Adipose tissue (tissue), 3 donors: ENCODE measurements at regions not wholly inside any gene's neighbourhood (a gene's known extent, or its start where the extent isn't known, plus 50 kb on each side); places are given as distances from the start of the nearest gene placed in this dataset.

Experiments used
- H3K27ac ChIP-seq: one replicate; pipeline ENCODE4 v1.5.1; 2013; ENCODE audit warnings: low read depth, low read length
- WGBS, 3 donors: extraction: QIAGEN DNeasy Blood & Tissue Kit; methylation state at CpG; one replicate each; pipeline ENCODE4 v1.1.7; 2013; 5-methylcytosine and 5-hydroxymethylcytosine counted together
- donor health status: healthy with polysubstance abuse.
- donor health status: Bipolar disorder and iron deficiency.
- donor health status: healthy.

DNA sequence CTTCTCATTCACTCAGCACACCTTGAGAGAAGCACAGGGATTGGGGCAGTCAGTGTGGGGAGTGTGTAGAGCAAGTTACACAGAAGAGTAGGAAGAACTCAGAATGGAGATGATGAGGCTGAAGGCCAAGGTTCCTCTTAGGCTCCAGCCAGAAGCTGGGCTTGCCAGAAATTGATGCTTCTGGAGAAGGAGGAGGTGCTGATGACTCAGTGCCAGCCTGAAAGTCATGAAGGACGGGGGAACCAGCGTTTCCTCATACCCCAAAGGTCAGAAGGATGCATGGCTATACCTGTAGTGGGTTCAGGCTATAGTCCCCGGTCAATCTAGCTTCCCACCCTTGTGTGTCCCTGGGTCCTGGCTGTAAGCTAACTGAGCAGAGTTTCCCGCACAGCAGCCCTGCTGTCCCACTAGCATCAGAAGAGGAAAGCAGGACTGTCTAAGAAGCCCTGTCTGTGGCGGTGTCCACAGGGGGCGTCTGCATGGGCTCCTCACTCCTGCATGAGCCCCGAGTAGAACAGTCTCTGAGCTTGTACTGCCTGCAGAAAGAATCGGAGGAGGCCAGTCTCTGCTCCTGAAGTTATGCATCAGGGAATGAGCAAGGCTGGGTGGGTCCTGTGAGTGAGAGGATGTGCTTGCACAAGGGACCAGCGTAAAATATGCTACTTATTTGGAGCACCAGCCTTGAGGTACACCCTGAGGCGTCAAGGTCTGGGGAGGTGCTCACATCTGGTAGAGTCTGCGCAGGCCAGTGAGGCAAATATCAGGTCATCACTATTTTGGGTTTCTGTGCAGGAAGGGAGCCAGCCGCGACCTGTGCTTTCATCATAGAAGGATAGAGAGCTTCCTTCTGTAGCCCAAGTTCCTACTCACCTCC lies 148.5 kb downstream of the MRPL14 start:
- 78 to 90% (median 82%) methylated on average over 13 of the region's 13 CpGs for WGBS, 3 donors

GRCh38 chr6:43977404-43978111 lies 149.7 kb downstream of the MRPL14 start:
- H3K27ac ChIP-seq, result no peak overlapping the region
- 61 to 77% (median 62%) methylated on average over 10 of the region's 10 CpGs for WGBS, 3 donors

More for the DNA sequence above, 148.5 kb downstream of the MRPL14 start:
- H3K27ac ChIP-seq, result no peak overlapping the region

- WGBS, 3 donors, result 76 to 81% (median 79%) methylated on average over 5 of the region's 5 CpGs
- no peak overlapping the region for H3K27ac ChIP-seq
These were observed 150.4 kb downstream of the MRPL14 start for GRCh38 chr6:43976706-43977403.

- 60 to 93% (median 87%) methylated on average over 3 of the region's 3 CpGs for WGBS, 3 donors
- no peak overlapping the region for H3K27ac ChIP-seq
These were observed 152.5 kb downstream of the MRPL14 start for GRCh38 chr6:43974643-43975230.

DNA sequence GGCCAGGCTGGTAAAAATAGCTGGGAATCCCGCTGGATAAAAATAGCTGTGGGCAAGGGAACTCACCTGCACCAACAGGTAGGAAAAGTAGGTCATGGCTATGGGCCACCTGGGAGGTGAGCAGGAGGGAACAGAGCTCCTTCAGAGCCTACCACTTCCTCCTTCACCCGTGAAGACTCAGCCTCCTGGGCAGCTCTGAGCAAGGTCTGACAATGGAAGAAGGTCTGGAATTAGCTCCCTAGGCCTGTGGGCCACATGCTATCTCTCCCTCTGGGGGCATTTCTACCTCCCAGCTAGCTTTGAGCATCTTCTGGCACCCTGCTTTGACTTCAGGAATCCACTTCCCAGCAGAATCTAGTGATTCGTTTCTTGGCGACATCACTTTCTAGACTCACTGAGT lies 153.9 kb downstream of the MRPL14 start:
- no peak overlapping the region for H3K27ac ChIP-seq
- 20 to 71% (median 66%) methylated on average over 4 of the region's 4 CpGs for WGBS, 3 donors

DNA sequence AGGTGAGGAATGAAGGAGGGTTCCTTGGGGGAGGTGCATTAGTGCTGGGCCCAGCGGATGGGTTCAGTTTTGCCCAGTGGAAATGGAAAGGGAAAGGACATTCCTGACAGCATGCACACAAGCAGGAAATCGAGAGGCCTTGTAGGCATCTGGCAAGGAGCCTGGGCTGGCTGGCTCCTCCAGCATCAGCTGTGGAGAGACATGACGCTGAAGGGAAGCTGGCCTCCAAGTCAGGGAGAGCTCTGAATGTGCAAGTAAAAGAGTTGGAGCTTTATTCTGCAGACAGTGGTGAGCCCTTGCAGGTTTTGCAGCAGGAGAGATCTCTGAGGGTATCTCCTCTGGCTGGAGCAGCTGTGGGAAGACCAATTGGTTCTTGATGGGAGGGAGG lies 154.3 kb downstream of the MRPL14 start:
- WGBS, 3 donors, result 9 to 32% (median 32%) methylated on average over 3 of the region's 3 CpGs
- H3K27ac ChIP-seq, result no peak overlapping the region

DNA sequence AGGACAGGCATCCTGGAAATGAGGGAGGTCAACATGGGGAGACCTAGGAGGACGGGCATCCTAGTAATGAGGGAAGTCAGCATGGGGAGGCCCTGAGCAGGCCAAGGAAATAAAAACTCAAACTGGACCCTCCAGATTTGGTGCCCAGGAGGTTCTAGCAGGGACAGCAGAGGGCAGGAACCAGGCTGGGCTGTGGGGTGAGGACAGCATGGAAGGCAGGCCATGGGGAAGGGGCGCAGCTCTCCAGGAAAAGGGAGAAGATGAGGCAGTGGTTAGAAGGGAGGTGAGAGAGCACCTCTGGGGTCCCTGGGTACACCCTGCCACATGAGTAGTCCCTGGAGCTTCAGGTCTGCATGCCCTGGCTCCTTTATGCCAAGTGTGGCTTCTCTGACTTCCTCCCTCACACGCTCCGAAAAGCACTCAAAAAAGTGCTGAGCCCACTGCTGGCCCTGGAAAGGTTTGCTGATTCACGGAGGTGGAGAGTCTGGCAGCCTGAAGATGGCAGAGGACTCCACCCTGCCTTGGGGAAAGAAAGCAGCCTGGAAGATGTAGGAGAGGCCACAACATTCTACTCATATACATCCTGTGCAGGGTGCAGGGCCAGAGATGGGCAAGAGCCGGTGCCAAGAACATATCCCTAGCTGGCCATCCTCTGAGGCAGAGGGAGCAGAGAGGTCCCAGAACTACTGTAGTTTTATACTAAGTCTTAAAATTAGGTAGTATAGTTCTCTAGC lies 154.9 kb downstream of the MRPL14 start:
- H3K27ac ChIP-seq, result no peak overlapping the region
- WGBS, 3 donors, result 51 to 67% (median 51%) methylated on average over 5 to 6 of the region's 6 CpGs

DNA sequence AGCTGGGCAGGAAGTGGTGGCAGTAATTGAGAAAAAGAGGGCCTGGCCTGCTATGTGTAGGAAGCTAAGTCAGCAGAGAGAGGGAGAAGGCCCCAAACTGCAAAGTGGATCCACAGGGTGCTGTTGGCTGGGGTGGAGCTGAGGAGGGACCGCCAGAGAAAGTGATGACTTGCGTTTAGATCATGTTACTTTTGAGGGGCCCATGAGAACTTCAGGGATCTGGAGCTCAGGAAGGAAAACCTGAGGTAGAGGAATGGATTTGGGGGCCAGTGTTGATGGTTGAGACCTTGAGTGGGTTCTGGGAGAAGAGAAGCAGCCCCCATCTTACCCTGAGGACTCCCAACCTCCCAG lies 155.5 kb downstream of the MRPL14 start:
- H3K27ac ChIP-seq, result no peak overlapping the region
- WGBS, 3 donors, result 91 to 96% (median 96%) methylated on average over 2 of the region's 2 CpGs

- H3K27ac ChIP-seq, result no peak overlapping the region
- WGBS, 3 donors, result 57 to 84% (median 84%) methylated on average over 8 of the region's 8 CpGs
These were observed 156.1 kb downstream of the MRPL14 start for GRCh38 chr6:43970913-43971775.

DNA sequence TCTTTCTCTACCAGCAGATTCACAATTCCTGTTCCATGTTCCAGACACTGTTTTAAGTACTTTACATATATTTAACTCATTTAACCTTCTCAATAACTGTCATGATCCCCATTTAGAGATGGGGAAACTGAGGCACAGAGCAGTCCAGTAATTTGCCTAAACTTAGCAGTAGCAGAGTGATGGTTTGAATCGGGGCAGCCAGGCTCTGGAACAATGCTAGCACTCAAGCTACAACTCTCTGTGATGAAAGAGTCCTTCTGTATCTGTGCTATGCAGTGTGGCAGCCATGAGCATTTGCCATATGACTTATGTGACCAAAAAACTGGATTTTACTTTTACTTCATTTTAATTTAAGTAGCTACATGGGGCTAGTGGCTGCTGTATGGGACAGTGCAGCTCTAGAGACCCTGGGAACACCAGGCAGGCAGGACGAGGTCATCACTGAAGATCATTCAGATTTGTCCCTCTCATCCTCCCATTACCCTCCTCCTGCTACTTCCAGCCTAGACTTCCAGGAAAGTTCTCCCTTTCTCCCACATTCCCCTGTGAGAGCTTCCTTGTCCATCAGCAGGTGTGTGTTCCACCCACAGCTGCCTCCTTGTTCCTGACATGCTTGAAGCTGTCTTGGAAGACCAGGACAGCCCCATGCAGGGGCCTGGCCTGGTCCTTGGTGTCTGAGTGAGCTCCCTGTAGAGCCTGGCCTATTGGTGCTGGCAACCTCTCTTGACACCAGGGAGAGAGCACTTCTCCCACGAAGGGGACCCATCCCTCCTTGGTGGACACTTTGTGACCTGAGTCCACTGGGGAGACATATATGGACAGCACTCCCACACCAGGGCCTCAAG lies 157.0 kb downstream of the MRPL14 start:
- WGBS, 3 donors, result 81 to 86% (median 82%) methylated on average over 3 of the region's 3 CpGs
- no peak overlapping the region for H3K27ac ChIP-seq

- H3K27ac ChIP-seq, result no peak overlapping the region
- 77 to 85% (median 80%) methylated on average over 11 of the region's 11 CpGs for WGBS, 3 donors
These were observed 157.9 kb downstream of the MRPL14 start for GRCh38 chr6:43969158-43969981.

GRCh38 chr6:43968110-43968965 lies 158.9 kb downstream of the MRPL14 start:
- WGBS, 3 donors, result 82 to 88% (median 85%) methylated on average over 12 of the region's 12 CpGs
- H3K27ac ChIP-seq, result no peak overlapping the region

DNA sequence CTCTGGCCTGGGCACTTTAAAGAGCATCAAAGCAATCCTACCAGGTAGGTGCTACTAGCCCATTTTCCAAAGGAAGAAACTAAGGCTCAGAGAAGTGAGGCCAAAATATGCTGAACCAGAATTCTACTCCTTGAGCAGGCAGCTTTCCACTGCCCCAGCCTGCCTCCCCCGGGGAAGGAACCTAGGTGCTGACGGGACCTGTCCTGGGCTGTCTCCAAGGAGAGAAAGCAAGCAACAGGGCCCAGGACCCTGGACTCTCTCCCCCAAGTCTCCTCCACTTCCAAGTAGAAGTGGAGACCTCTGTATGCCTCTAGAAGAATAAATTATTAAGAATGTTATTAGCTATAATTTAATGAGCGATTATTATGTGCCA lies 159.5 kb downstream of the MRPL14 start:
- 89 to 99% (median 97%) methylated on average over 3 of the region's 3 CpGs for WGBS, 3 donors
- H3K27ac ChIP-seq, result no peak overlapping the region

DNA sequence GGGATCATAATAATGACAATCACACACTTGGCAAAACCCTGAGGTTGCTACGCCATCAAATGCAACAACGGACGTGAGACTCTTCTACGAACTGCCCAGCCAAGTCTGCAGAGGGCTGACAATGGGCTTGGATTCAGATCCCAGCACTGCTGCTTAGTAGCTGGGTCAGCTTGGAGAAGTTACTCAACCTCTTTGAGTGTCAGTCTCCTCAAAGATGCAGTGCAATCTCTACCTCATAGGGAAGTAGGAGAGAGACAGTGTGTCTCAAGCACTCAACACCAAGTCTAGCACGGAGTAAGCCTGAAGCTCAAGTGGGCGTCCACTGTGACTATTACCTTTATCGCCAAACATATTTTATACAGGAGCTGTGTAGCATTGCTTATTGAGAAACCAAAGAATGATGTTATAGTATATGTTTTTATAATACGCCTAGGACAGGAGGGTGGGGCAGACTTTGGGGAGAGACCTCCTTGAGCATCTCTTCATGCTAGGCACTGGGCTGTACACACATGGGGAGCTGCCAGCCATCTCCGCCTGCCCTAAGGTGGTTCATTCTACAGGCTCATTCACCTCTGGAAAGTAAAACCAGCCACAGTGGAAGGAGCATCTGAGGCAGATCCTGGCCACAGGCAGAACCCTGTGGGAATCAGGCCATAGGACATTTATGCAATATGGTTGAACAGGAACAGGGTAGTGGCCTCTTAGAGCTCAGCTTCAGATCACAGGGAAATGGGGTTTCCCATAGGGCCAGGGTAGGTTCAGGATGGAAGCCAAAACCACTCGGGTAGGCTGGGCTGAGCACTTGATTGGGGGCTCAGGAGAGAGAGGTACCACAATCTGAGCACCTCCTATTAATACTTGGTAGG lies 160.2 kb downstream of the MRPL14 start:
- WGBS, 3 donors, result 85 to 89% (median 85%) methylated on average over 10 of the region's 10 CpGs
- no peak overlapping the region for H3K27ac ChIP-seq
